ENCODE measurements at regions not wholly inside any gene's neighbourhood (a gene's known extent, or its start where the extent isn't known, plus 50 kb on each side); places are given as distances from the start of the nearest gene placed in this dataset.
"Not testable (repeated sequence)": the region's sequence is repeated elsewhere in the genome, so short reads cannot be mapped to it uniquely, and the experiment has no call there.

DNA sequence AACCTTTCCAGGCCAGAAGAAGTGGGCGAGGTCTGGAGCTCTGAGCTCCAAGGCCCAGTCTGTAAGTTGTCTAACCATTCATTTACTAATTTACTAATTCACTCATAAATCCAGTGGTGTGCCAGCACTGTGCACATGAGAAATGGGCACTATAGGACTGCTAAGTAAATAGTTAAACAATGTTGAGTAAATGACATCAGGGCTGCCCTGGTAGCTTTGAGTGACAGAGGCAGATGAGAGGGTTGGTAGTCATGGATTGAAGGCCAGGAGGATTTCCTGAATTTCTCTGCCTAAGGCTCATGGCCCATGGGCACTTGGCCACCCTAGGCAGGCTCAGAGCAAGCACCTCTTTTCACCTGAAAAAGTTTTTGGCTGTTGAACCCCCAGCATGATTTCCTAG, 216.9 kb upstream of the RXFP2 start:
- DNase-seq: no peak

DNA sequence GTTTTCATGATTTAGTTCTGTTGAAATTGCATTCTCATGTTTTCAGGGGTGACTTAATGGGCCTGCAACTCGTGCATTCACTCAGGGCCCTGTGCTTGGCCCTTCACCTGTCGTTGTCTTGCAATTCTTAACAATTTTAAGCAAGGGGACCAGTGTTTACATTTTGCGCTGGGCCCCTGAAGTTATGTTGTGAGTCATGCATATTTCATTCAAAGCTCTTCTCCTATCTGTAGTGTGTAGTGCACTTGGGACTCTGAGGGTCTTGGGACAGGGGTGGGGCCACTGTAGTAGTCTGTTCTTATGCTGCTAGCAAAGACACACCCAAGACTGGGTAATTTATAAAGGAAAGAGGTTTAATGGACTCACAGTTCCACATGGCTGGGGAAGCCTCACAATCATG, 211.2 kb upstream of the RXFP2 start:
- DNase-seq: no peak

DNA sequence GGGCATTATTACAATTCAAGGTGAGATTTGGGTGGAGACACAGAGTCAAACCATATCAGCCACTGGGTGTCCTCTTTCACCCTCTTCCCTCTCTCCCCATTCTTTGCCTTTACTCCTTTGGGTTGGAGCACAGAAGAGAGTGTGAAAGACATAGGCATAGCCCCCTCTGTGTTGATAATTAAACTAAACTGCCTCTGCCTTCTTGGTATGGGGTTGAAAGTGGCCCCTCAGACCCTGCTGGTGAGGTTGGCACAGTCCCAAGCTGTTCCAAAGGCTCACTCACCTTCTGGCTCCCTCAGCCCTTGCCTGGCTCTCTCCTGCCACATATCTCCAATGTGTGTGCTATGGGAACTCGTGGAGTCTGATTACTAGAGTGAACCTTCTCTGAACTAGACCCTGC, 210.6 kb upstream of the RXFP2 start:
- DNase-seq: no peak

DNA sequence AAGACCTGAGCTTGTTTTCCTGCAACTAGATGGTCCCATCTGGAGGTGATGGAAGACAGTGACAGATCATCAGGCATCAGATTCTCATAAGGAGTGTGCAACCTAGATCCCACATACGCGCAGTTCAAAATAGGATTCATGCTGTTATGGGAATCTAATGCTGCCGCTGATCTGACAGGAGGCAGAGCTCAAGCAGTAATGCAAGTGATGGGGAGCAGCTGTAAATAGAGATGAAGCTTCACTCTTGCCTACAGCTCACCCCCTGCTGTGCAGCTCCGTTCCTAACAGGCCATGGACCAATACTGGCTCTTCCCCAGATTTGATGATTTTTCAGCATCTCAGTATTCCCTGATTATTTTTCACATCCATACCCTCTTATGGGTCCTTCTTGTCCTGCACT, 208.4 kb upstream of the RXFP2 start:
- no peak for DNase-seq

DNA sequence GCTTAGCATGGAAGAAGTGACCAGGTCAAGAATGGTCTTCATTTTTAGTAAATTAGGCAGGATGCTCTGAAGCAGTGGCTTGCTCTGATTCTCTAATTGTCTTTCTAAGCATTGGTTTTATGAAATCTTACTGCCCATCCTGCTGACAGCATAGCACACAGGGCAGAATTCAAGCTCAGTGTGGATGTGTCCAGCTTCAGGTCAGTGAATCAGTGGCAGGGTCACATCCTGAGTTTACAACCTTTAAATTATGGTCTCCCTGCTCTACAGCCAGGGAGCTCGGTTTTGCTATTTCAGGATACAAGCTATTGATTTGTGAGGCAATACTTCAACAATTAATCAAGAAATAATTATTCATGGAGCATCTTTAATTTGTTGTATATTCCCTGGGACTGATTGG, 202.3 kb upstream of the RXFP2 start:
- no peak for DNase-seq

- DNase-seq: no peak
Observed at GRCh38 chr13:31538067-31539042, 201.0 kb upstream of the RXFP2 start.

GRCh38 chr13:31540281-31540680, 199.0 kb upstream of the RXFP2 start:
- no peak for DNase-seq

DNA sequence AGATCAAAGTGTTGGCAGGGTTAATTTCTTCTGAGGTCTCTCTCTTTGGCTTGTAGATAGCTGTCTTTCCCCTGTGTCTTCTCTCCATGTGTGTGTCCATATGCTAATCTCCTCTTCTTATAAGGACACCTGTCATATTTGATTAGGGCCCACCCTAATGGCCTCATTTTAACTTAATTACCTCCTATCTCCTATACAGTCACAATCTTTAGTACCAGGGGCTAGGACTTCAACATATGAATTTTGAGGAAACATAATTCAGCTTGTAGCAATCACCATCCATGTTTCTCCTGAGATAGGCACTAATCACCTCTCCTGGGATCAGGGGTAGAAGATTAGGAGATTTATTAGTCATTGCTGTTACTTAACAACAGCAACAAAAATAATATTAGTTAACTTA, 196.1 kb upstream of the RXFP2 start:
- no peak for DNase-seq

DNA sequence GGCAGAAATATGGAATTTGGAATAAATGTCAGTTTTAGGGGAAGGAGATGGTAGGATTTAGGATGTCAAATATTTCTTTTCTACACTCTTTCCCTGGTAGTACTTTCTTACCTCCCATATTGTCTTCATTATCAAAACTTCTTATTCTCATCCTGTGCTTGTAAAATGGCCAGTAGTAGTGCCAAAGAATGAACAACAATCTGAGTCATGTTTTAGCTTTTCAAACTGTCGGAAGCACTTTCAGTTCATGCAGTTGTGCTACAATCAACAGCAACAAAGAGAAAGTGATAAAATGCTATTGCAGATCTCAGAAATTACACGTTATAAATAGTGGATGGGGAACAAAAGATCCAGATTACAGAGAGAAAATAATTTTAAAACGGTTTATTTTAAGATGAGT, 193.7 kb upstream of the RXFP2 start:
- DNase-seq: no peak

DNA sequence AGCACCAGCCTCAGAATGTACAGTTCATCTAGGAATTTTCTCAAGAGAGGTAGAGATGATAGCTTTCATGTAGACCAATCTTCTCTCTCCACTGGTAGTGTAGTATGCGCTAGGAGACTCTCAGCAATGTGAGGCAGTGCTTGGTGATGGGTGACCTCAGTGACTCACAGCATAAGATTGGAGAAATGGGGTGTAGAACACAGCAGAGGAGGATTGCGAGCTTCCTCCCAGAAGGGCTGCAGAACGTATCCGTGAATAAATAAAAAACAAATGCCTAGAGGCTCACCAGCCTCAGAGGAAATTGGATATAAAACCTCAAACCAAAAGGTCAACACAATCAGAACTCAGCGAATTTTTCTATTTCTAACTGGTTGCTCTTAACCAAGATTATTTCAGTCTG, 182.9 kb upstream of the RXFP2 start:
- no peak for DNase-seq

GRCh38 chr13:31584221-31584620, 155.1 kb upstream of the RXFP2 start:
- DNase-seq: not testable (repeated sequence)

DNA sequence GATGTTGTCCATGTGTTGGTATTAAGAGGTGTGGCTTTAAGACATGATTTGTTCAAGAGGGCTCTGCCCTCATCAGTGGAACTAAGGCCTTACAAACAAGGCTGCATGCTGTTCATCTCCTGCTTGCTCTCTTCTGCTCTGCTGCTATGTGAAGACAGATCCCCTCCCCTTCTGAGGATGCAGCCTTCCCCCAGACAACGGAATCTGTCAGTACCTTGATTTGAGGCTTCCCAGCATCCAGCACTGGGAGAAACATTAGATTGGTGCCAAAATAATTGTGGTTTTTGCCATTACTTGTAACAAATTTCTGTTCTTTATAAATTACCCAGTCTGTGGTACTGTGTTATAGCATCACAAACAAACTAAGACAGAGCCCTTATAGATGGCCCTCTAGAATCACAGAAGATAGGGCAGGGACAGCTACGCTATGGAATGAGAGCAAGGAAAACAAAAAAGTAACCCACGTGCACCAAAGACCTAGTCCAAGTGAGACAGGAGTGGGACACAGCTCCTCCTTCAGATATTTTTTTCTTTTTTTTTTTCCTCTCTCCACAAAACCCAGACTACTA, 151.5 kb upstream of the RXFP2 start:
- no peak for DNase-seq

DNA sequence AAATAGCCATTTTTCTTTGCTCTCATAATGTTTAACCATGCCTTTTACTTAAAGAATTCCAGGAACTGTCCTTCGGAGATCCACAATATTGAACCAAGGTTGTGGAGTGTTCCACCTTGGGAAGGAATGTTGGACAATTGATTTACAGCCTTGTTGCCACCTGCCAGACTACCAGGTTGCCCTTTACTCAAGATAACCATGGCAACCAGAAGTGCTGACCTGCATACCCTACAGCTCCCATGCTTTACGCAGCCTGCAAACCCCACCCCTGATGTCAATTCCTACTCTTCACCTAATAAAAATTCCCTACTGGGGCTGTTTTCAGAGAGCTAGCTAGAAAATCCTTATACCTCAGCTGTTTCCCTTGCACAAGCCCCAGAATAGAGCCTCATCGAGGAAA, 151.0 kb upstream of the RXFP2 start:
- DNase-seq: peak; percentile 36

- DNase-seq: no peak
Observed at GRCh38 chr13:31588893-31589292, 150.4 kb upstream of the RXFP2 start.

- DNase-seq: no peak
Observed at GRCh38 chr13:31591642-31592233, 147.6 kb upstream of the RXFP2 start.

DNA sequence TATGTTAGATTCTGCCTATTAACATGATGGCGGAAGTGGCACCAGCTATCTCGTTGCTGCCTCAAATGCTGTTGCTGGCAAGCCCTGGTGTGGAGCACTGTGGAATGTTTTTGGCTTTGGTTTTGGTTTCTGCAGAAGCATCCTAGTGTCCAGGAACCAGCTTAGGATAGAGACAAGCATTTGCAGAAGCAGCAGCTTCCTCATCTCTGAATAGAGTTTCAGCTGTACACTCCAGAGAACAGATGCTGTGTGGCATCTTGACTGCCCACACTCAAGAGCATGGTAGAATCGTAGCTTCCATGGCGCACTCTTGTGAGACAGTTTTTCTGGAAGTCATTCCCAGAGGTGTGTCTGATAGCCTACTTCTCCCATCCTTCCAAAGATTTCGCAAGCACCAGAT, 145.3 kb upstream of the RXFP2 start:
- DNase-seq: no peak

- DNase-seq: no peak
Observed at GRCh38 chr13:31595563-31595962, 143.8 kb upstream of the RXFP2 start.

- no peak for DNase-seq
Observed at GRCh38 chr13:31598990-31599389, 140.3 kb upstream of the RXFP2 start.

DNA sequence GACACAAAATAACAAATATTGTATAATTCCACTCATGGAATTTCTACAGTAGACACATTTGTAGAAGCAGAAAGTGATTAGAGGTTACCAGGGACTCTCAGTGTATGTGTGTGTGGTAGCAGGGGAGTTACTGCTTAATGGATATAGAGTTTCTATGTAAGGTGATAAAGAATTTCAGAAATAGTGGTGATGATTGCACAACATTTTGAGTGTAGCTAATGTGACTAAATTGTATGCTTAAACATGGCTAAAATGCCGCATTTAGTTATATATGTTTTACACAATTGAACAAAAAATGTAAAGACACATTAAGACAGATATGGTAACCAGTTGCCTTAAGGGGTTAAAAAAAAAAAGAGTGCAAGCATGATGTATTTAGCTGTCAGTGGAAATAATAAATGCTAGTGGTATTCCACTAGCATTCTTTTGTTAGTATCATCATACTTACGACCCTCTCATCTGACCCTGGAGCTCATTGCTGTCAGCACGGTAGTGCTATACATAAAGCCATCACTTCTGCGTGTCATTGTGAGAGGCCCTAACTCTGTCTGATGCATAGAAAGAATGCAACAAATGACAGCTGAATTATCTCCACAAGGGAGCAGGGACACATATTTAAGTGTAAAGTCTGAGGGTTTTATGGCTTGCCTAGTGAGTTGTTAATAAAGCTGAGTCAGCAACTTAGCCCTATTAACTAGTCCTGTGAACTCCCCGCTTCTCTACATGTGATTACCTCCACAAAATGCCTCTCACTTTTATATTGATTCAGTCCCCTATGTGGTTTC, 134.1 kb upstream of the RXFP2 start:
- DNase-seq: no peak

DNA sequence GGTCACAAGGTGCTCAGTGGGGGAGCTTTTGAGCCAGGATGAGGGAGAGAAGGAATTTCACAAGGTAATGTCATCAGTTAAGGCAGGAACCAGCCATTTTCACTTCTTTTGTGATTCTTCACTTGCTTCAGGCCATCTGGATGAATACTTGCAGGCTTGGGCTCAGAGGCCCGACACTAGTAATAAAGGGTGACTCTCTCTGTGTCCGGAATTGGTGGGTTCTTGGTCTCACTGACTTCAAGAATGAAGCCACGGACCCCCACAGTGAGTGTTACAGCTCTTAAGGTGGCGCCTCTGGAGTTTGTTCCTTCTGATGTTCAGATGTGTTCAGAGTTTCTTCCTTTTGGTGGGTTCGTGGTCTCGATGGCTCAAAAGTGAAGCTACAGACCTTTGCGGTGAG, 131.8 kb upstream of the RXFP2 start:
- not testable (repeated sequence) for DNase-seq

DNA sequence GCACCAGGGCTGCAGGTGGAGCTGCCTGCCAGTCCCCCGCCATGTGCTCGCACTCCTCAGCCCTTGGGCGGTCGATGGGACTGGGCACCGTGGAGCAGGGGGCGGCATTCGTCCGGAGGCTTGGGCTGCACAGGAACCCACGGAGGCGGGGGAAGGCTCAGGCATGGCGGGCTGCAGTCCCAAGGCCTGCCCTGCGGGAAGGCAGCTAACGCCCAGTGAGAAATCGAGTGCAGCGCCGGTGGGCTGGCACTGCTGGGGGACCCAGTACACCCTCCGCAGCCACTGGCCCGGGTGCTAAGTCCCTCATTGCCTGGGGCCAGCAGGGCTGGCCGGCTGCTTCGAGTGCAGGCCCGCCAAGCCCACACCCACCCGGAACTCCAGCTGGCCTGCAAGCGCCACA, 130.5 kb upstream of the RXFP2 start:
- not testable (repeated sequence) for DNase-seq

GRCh38 chr13:31610270-31610998, 128.9 kb upstream of the RXFP2 start:
- no peak for DNase-seq

DNA sequence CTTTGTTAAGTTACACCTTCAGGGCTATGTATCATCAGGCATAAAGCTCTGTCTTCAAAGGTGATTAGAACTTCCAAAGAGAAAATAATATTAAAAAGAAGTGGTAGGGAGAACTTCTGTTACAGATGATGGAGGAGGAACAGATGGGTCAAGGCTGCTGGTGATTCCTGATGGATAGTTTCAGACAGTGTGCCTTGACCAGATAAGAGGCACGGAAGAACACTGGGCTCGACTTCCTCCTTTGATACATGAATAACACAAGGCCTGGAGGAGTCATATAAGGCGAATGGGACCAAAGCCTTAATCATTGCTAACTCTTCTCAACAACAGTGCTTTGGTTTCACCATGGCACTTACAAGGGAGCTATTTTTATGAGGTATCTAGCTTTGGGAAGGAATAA, 128.1 kb upstream of the RXFP2 start:
- no peak for DNase-seq

Data from NCI-H748 treated with DMSO at 0.1 percent for 48 hours (cell line).